ENCODE measurements at regions not wholly inside any gene's neighbourhood (a gene's known extent, or its start where the extent isn't known, plus 50 kb on each side); places are given as distances from the start of the nearest gene placed in this dataset.

- no peak for TF ChIP-seq CTCF (IDR thresholded peaks at IDR 0.05; ENCODE audit: control extremely low read depth in 1 of 3, insufficient read depth in 1 of 3, low read depth in 1 of 3, low read length in 3 of 3)
- no peak for TF ChIP-seq CHD7 (IDR thresholded peaks at IDR 0.05; ENCODE audit: insufficient replicate concordance, low read length)
- no peak for TF ChIP-seq POLR2AphosphoS5 (IDR thresholded peaks at IDR 0.05; ENCODE audit: low read depth, low read length)
- no peak for TF ChIP-seq TAF1 (IDR thresholded peaks at IDR 0.05; ENCODE audit: low read depth, low read length)
- TF ChIP-seq BACH1 (IDR thresholded peaks at IDR 0.05; ENCODE audit: low read length) = no peak
- no peak for TF ChIP-seq KDM5A (IDR thresholded peaks at IDR 0.05; ENCODE audit: low read length)
- no peak for TF ChIP-seq CTBP2 (IDR thresholded peaks at IDR 0.05; ENCODE audit: borderline replicate concordance, insufficient read depth, insufficient read length, low read length)
- no peak for TF ChIP-seq RFX5 (IDR thresholded peaks at IDR 0.05; ENCODE audit: borderline replicate concordance, low read depth, low read length)
Measured at GRCh38 chr13:86066611-86067365, 267.6 kb upstream of the SLITRK6 start (continued).
